Brain microvascular endothelial cell (primary cell): ENCODE measurements at regions not wholly inside any gene's neighbourhood (a gene's known extent, or its start where the extent isn't known, plus 50 kb on each side); places are given as distances from the start of the nearest gene placed in this dataset.
A peak's percentile ranks its signal among the peaks of the same experiment; 100 is the strongest.
"Not testable (repeated sequence)": the region's sequence is repeated elsewhere in the genome, so short reads cannot be mapped to it uniquely, and the experiment has no call there.

Source experiments
- DNase-seq: peaks from one replicate; pipeline ENCODE4 v3.0.0-alpha.2; 2020
- H3K27ac ChIP-seq: fragments of 250-450 bp; sonication (Bioruptor Pico); 2 replicates; pipeline ENCODE4 v1.5.1; 2020; ENCODE audit warnings: mild to moderate bottlenecking, moderate library complexity
- H3K27me3 ChIP-seq: fragments of 250-450 bp; sonication (Bioruptor Pico); replicated peaks from 2 replicates; pipeline ENCODE4 v1.5.1; 2020; ENCODE audit warnings: mild to moderate bottlenecking
- H3K36me3 ChIP-seq: fragments of 250-450 bp; sonication (Bioruptor Pico); replicated peaks from 2 replicates; pipeline ENCODE4 v1.5.1; 2020; ENCODE audit warnings: mild to moderate bottlenecking
- H3K4me3 ChIP-seq: 2 replicates; pipeline ENCODE4 v1.5.1; 2011; ENCODE audit warnings: low read depth, mild to moderate bottlenecking, control low read depth, low read length, moderate library complexity
- CTCF ChIP-seq: IDR thresholded peaks from 2 replicates; pipeline ENCODE4 v1.5.1; 2011; ENCODE audit warnings: low read depth, mild to moderate bottlenecking, moderate library complexity, low read length, control low read depth, inconsistent platforms; ENCODE audit errors: missing control alignments
- in situ Hi-C: cut with HindIII; loops from 2 replicates; pipeline ENCODE4 v1.10.0; 2017; ENCODE audit warnings: low sequenced_read_pairs, low pct_ligation_motif_present

- in situ Hi-C loops = no loop called here
- DNase-seq = no peak
- Histone ChIP-seq H3K36me3 (no peaks in the 10 kb centered on the region), H3K27ac (no peak overlapping the region), H3K4me3 (no peak overlapping the region), H3K27me3 (no peaks in the 10 kb centered on the region)
- no peak for TF ChIP-seq CTCF
These were observed 79.9 kb downstream of the TFAP2C start for GRCh38 chr20:56708991-56709390.

DNA sequence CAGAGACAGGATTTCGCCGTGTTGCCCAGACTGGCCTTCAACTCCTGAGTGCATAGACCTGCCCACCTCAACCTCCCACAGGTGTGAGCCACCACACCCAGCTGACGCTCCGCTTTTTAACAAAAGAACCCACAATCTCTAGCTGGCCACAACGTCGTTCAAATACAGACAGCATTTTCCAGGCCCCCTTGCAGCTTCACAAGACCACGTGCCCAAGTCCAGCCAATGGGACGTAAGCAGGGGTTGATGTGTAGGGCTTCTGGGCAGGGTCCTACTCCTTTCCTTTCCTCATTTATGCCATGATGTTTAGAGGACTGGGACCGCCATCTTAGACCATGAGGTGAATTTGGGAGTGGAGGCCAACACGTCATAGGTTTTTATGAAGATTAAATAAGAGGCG, 81.0 kb downstream of the TFAP2C start:
- Histone ChIP-seq H3K27ac (no peak overlapping the region), H3K4me3 (no peak overlapping the region), H3K36me3 (no peaks in the 10 kb centered on the region), H3K27me3 (no peaks in the 10 kb centered on the region)
- TF ChIP-seq CTCF = no peak
- in situ Hi-C loops = no loop called here
- no peak for DNase-seq

DNA sequence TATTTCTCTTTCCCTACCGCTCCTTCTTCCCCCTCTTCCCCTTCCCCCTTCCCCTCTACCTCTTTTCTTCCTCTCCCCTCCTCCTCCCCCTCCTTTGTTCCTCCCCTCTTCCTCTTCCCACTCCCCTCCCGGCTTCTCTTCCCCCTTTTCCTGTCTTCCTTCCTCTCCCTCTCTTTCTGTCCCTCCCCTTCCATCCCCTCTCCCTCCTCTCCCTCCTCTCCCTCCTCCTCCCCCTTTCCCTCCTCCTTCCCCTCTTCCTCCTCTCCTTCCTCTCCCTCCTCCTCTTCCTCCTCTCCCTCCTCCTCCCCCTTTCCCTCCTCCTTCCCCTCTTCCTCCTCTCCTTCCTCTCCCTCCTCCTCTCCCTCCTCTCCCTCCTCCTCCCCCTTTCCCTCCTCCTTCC, 81.5 kb downstream of the TFAP2C start:
- H3K4me3 ChIP-seq, H3K27ac ChIP-seq, H3K27me3 ChIP-seq, DNase-seq, in situ Hi-C loops, H3K36me3 ChIP-seq: not testable (repeated sequence)

GRCh38 chr20:56711018-56711417, 81.9 kb downstream of the TFAP2C start:
- H3K27me3 ChIP-seq = no peaks in the 10 kb centered on the region
- H3K27ac ChIP-seq = no peak overlapping the region
- no peak for TF ChIP-seq CTCF
- peak; percentile 14 for DNase-seq
- no peak overlapping the region for H3K4me3 ChIP-seq
- in situ Hi-C loops = no loop called here
- no peaks in the 10 kb centered on the region for H3K36me3 ChIP-seq

DNA sequence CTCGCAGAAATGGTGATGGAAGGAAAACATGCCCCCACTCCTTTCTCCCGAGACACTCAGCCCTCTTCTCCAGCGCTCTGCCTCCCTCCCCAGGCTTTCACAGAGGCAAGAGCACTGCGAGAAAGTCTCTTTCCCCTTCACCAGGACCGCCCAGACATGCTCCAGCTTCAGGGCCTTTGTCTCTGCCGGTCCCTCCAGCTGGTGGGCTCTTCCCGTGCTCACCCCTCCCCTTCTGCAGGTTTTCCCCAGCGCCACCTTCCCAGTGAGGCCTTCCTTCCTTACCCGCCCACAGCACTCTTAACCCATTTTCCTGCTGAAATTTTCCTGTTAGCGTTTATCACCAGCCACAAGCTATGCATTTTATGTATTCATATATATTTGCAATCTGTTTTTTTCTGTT, 86.2 kb downstream of the TFAP2C start:
- in situ Hi-C loops = no loop called here
- Histone ChIP-seq H3K36me3 (no peaks in the 10 kb centered on the region), H3K27ac (no peak overlapping the region), H3K4me3 (no peak overlapping the region), H3K27me3 (no peaks in the 10 kb centered on the region)
- TF ChIP-seq CTCF = no peak
- DNase-seq = no peak

DNA sequence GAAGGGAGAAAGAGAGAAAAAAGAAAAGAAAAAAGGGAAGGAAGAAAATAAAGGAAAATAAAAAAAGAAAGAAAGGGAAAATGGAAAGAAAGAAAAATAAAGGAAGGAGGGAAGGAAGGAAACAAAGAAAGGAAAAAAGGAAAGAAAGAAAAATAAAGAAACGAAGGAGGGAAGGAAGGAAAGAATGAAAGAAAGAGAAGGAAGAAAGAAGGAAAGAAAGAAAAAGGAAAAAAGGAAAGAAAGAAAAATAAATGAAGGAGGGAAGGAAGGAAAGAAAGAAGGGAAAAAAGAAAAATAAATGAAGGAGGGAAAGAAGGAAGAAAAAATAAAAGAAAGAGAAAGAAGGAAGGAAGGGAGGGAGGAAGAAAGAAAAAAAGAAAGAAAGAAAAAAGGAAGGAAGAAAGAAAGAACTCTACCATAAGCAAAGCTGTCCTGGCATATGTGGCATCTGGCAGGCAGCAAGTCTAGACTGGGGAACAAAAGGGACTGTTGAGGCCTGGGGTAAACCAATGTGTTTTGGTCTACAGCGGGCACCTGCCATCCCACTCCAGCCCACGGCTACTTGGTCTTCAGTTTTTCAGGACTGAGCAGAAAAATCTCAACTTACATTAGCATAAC, 86.9 kb downstream of the TFAP2C start:
- in situ Hi-C loops = no loop called here

More for the DNA sequence above, 86.9 kb downstream of the TFAP2C start:
- no peak for DNase-seq
- Histone ChIP-seq H3K27ac (no peak overlapping the region), H3K27me3 (no peaks in the 10 kb centered on the region), H3K36me3 (no peaks in the 10 kb centered on the region), H3K4me3 (no peak overlapping the region)
- no peak for TF ChIP-seq CTCF
